ENCODE measurements at regions not wholly inside any gene's neighbourhood (a gene's known extent, or its start where the extent isn't known, plus 50 kb on each side); places are given as distances from the start of the nearest gene placed in this dataset.
"Not testable (repeated sequence)": the region's sequence is repeated elsewhere in the genome, so short reads cannot be mapped to it uniquely, and the experiment has no call there.

- TF ChIP-seq POLR2A, CTCF, EP300 (IDR thresholded peaks at IDR 0.05): not testable (repeated sequence)
Observed at GRCh38 chr4:103810308-103810707, 90.5 kb upstream of the TACR3 start.

Data from ovary (tissue), 3 donors.